DOHH2 (cell line): ENCODE measurements at regions not wholly inside any gene's neighbourhood (a gene's known extent, or its start where the extent isn't known, plus 50 kb on each side); places are given as distances from the start of the nearest gene placed in this dataset.

Source experiments
- H3F3A ChIP-seq: fragments of 200-600 bp; sonication (generic), shearing (Covaris generic); 2 replicates; pipeline ENCODE4 v1.6.0; 2016; ENCODE audit warnings: antibody characterized with exemption, mild to moderate bottlenecking; ENCODE audit not compliant: control insufficient read depth, insufficient read depth
- H3K27ac ChIP-seq: fragments of 200-600 bp; sonication (generic); 2 replicates; pipeline ENCODE4 v1.5.1; 2014; ENCODE audit warnings: low read depth, mild to moderate bottlenecking, low read length, moderate library complexity
- H3K27me3 ChIP-seq: fragments of 200-600 bp; sonication (generic); 2 replicates; pipeline ENCODE4 v1.6.1; 2014; ENCODE audit warnings: mild to moderate bottlenecking, low read length, mixed read lengths; ENCODE audit not compliant: control insufficient read depth
- H3K36me3 ChIP-seq: fragments of 200-600 bp; sonication (generic); 2 replicates; pipeline ENCODE4 v1.6.1; 2014; ENCODE audit warnings: mild to moderate bottlenecking, low read length, moderate library complexity, mixed read lengths; ENCODE audit not compliant: control insufficient read depth
- H3K4me1 ChIP-seq: fragments of 200-600 bp; sonication (generic); 2 replicates; pipeline ENCODE4 v1.6.1; 2014; ENCODE audit warnings: mild to moderate bottlenecking, low read length, mixed read lengths; ENCODE audit not compliant: control insufficient read depth
- H3K4me2 ChIP-seq: fragments of 200-600 bp; sonication (generic); 2 replicates; pipeline ENCODE4 v1.6.0; 2014; ENCODE audit warnings: mild to moderate bottlenecking, low read length, moderate library complexity
- H3K4me3 ChIP-seq: fragments of 200-600 bp; sonication (generic); 2 replicates; pipeline ENCODE4 v1.5.1; 2014; ENCODE audit warnings: mild to moderate bottlenecking, low read length, mixed read lengths
- H3K79me2 ChIP-seq: fragments of 200-600 bp; sonication (generic); 2 replicates; pipeline ENCODE4 v1.6.1; 2014; ENCODE audit warnings: mild to moderate bottlenecking, low read length, mixed read lengths; ENCODE audit not compliant: control insufficient read depth
- H3K9me2 ChIP-seq: fragments of 200-600 bp; sonication (generic); replicated peaks from 2 replicates; pipeline ENCODE4 v1.6.1; 2014; ENCODE audit warnings: mild to moderate bottlenecking, low read length, mixed read lengths; ENCODE audit not compliant: control insufficient read depth
- H3K9me3 ChIP-seq: fragments of 200-600 bp; sonication (generic); 2 replicates; pipeline ENCODE4 v1.6.1; 2014; ENCODE audit warnings: antibody characterized with exemption, low read length, mixed read lengths; ENCODE audit not compliant: control insufficient read depth, insufficient read depth
- H4K20me1 ChIP-seq: fragments of 200-600 bp; sonication (generic); 2 replicates; pipeline ENCODE4 v1.6.0; 2014; ENCODE audit warnings: low read depth, mild to moderate bottlenecking, antibody characterized with exemption, low read length, moderate library complexity; ENCODE audit not compliant: control insufficient read depth, insufficient read depth
- CTCF ChIP-seq: fragments of 200-600 bp; sonication (generic); IDR thresholded peaks from one replicate; pipeline ENCODE4 v1.5.1; 2014; ENCODE audit warnings: antibody characterized with exemption, mild to moderate bottlenecking, low read depth, low read length; ENCODE audit not compliant: poor library complexity, severe bottlenecking
- EZH2phosphoT487 ChIP-seq: fragments of 200-600 bp; sonication (generic); IDR thresholded peaks from 2 replicates; pipeline ENCODE4 v1.6.1; 2017; ENCODE audit warnings: borderline replicate concordance, mild to moderate bottlenecking, antibody characterized with exemption, low read length, moderate library complexity, mixed read lengths

DNA sequence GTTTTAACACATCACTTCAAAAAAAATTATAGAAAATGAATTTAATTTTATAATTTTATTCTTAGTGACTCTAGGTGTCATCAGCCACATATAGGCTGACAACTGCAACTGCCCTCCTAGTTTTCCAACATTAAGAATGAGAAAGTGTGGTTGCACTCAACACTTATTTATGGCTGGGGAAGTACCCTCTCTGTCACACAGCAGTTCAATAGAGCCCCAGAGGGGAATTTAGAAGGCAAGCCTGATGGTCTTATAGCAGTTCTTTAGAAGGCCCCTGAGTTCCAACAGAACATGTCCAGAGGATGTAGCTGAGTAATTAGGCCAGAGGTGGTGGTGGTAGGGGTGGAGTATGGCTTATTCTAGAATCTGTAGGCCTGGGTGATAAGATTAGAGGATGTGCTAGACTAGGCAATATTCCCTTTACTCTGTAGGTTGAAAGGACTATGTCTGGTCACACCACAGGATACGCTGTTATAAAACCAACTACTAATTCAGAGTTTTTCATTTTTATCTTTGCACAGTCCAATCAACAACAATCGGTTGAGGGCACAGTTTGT, 226.5 kb upstream of the CITED2 start:
- Histone ChIP-seq H4K20me1 (no peaks in the 10 kb centered on the region), H3K4me2 (no peak overlapping the region), H3F3A (no peaks in the 10 kb centered on the region), H3K4me3 (no peak overlapping the region), H3K36me3 (no peaks in the 10 kb centered on the region), H3K27ac (no peak overlapping the region), H3K9me2 (no peaks in the 10 kb centered on the region), H3K79me2 (no peaks in the 10 kb centered on the region), H3K27me3 (no peaks in the 10 kb centered on the region), H3K9me3 (no peaks in the 10 kb centered on the region), H3K4me1 (no peaks in the 10 kb centered on the region)
- TF ChIP-seq EZH2phosphoT487 (no peak), CTCF (no peak)

- Histone ChIP-seq H3K79me2 (no peaks in the 10 kb centered on the region), H3K36me3 (no peaks in the 10 kb centered on the region)
Observed at GRCh38 chr6:139600343-139600742, 225.9 kb upstream of the CITED2 start.

DNA sequence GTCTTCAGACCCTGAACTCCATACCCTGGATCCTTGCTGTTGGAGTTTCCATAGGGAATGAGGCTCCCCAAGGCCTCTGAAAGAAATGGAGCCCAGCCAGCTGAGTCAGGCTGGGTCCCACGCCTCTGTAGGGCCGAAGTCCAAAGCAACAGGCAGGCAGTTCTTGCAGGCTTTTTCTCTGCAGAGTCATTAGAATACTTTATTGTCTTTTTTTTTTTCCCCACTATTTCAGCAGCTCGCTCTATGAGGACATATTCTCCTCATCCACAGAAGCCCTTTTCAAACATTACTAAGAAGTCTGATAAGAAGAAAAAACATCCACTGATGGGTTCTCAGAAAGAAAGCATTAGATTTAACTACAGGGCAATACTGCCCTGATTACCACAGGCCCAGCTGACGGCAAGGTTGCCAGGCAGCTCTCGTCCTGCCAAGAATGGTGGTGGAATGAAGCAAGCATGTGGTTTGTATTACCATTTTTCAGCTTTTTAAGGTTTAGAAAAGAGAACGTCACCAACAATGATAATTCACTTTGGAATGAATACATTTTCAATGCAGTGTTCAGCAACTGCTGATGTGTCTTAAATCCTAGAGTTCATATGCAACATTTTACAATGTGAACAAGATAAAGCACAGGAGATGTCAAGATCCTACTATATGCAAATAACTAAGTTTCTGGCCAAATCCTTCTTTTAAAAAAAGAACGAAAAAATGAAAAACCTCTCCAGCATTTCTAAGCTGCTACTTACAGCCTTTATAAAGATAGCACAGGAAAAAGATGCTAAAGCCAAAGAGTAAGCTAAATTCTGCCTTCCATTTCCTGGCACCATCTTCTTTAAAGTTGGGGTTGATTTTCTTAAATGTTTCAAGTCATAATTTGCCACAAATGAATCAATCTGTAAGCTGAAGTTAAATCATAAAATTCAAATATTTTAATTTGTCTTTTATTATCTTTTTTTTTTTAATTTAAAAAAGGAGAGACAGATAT, 223.6 kb upstream of the CITED2 start:
- Histone ChIP-seq H3K79me2 (no peaks in the 10 kb centered on the region), H3K27ac (no peak overlapping the region), H4K20me1 (no peaks in the 10 kb centered on the region), H3F3A (no peaks in the 10 kb centered on the region), H3K4me2 (no peak overlapping the region), H3K9me2 (no peaks in the 10 kb centered on the region), H3K9me3 (no peaks in the 10 kb centered on the region), H3K4me3 (no peak overlapping the region), H3K27me3 (no peaks in the 10 kb centered on the region), H3K36me3 (no peaks in the 10 kb centered on the region), H3K4me1 (no peaks in the 10 kb centered on the region)
- TF ChIP-seq CTCF = no peak
- TF ChIP-seq EZH2phosphoT487 = no peak

More at GRCh38 chr6:139600343-139600742, 225.9 kb upstream of the CITED2 start:
- Histone ChIP-seq H3K27me3 (no peaks in the 10 kb centered on the region), H3K4me3 (no peak overlapping the region), H3K9me3 (no peaks in the 10 kb centered on the region), H3K9me2 (no peaks in the 10 kb centered on the region), H4K20me1 (no peaks in the 10 kb centered on the region), H3K4me2 (no peak overlapping the region), H3F3A (no peaks in the 10 kb centered on the region), H3K27ac (no peak overlapping the region), H3K4me1 (no peaks in the 10 kb centered on the region)
- TF ChIP-seq EZH2phosphoT487 (no peak), CTCF (no peak)
